GM23338 (cell line): ENCODE measurements at regions not wholly inside any gene's neighbourhood (a gene's known extent, or its start where the extent isn't known, plus 50 kb on each side); places are given as distances from the start of the nearest gene placed in this dataset.
"Not testable (repeated sequence)": the region's sequence is repeated elsewhere in the genome, so short reads cannot be mapped to it uniquely, and the experiment has no call there.

Source experiments
- CTCF ChIP-seq, 2 experiments: fragments of 200-600 bp in 1 of 2; sonication (generic) in 1 of 2; conservative IDR thresholded peaks; 2 replicates each; pipeline versions ENCODE4 v1.5.1 to v1.6.1; 2016 to 2017; ENCODE audit warnings: antibody characterized with exemption in 2 of 2, low read depth in 2 of 2, mild to moderate bottlenecking in 2 of 2, moderate library complexity in 1 of 2
- EZH2 ChIP-seq: fragments of 200-600 bp; sonication (generic); IDR thresholded peaks from one replicate; pipeline ENCODE4 v1.8.0; 2017; ENCODE audit warnings: antibody characterized with exemption, mild to moderate bottlenecking, low read depth; ENCODE audit not compliant: unreplicated experiment
- EZH2phosphoT487 ChIP-seq: fragments of 200-600 bp; sonication (generic); IDR thresholded peaks from one replicate; pipeline ENCODE4 v1.8.1; 2018; ENCODE audit warnings: antibody characterized with exemption; ENCODE audit not compliant: unreplicated experiment
- POLR2AphosphoS5 ChIP-seq: IDR thresholded peaks from 2 replicates; pipeline ENCODE4 v1.6.1; 2016; ENCODE audit warnings: antibody characterized with exemption, low read depth
- ZNF114 ChIP-seq: fragments of 250-450 bp; sonication (Bioruptor Pico); IDR thresholded peaks from 2 replicates; pipeline ENCODE4 v1.5.0; 2020; ENCODE audit warnings: mild to moderate bottlenecking, moderate library complexity
- ZNF331 ChIP-seq: fragments of 250-450 bp; sonication (Bioruptor Pico); IDR thresholded peaks from 2 replicates; pipeline ENCODE4 v1.5.0; 2020; ENCODE audit warnings: low read depth, mild to moderate bottlenecking, moderate library complexity

DNA sequence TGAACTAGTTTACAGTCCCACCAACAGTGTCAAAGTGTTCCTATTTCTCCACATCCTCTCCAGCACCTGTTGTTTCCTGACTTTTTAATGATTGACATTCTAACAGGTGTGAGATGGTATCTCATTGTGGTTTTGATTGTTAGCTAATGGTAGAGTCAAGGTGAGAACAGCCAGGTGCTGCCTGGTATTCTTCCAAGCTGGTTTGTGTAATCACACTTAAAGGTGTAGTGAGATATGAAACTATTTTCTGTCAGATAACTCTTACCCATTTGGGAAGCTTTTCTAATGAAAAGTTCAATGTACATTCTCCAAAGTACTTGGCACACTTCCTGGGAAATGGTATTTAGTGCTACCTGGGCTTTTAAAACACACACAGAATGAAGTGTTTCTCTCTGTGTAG is 343.3 kb upstream of the OR4C13 start:
- not testable (repeated sequence) for TF ChIP-seq ZNF331 (CRISPR knock-in tag); CTCF (conservative IDR thresholded peaks at IDR 0.05; ENCODE audit: low read depth in 2 of 2); EZH2; EZH2phosphoT487; POLR2AphosphoS5; ZNF114 (CRISPR knock-in tag)
